Lower lobe of right lung (tissue), 2 donors: ENCODE measurements at regions not wholly inside any gene's neighbourhood (a gene's known extent, or its start where the extent isn't known, plus 50 kb on each side); places are given as distances from the start of the nearest gene placed in this dataset.

Experiments
- ATAC-seq, 2 donors: fragments of 200-7000 bp; cut with Tn5 transposase; one replicate each; pipeline ENCODE4 v1.9.1; 2020 to 2022; ENCODE audit warnings: mild to moderate bottlenecking in 2 of 2, moderate library complexity in 2 of 2
- DNase-seq: peaks from one replicate; pipeline ENCODE4 v3.0.0-alpha.2; 2020
- H3K27ac ChIP-seq: fragments of 200-600 bp; one replicate; pipeline ENCODE4 v1.8.0; 2022
- H3K27me3 ChIP-seq: fragments of 200-600 bp; one replicate; pipeline ENCODE4 v1.8.0; 2022; ENCODE audit warnings: low read depth
- H3K36me3 ChIP-seq: fragments of 200-600 bp; one replicate; pipeline ENCODE4 v1.8.0; 2022; ENCODE audit warnings: mild to moderate bottlenecking
- H3K4me1 ChIP-seq: fragments of 200-600 bp; one replicate; pipeline ENCODE4 v1.8.0; 2022
- H3K4me3 ChIP-seq: fragments of 200-600 bp; one replicate; pipeline ENCODE4 v1.8.0; 2022; ENCODE audit warnings: mild to moderate bottlenecking
- H3K9me3 ChIP-seq: fragments of 200-600 bp; one replicate; pipeline ENCODE4 v1.8.0; 2022
- intact Hi-C: fragments of 100-400 bp; cut with DNase I; formaldehyde crosslinking; loops from one replicate; pipeline ENCODE4 v1.11.0; 2022
- TF ChIP-seq, protein P1 (sequence below): fragments of 200-600 bp; IDR thresholded peaks from one replicate; pipeline ENCODE4 v1.8.0; 2022; ENCODE audit warnings: antibody characterized with exemption, mild to moderate bottlenecking
- donor health status: DM: no; HTN: yes; CAD: no; lungs with severe emphysema.

DNA sequence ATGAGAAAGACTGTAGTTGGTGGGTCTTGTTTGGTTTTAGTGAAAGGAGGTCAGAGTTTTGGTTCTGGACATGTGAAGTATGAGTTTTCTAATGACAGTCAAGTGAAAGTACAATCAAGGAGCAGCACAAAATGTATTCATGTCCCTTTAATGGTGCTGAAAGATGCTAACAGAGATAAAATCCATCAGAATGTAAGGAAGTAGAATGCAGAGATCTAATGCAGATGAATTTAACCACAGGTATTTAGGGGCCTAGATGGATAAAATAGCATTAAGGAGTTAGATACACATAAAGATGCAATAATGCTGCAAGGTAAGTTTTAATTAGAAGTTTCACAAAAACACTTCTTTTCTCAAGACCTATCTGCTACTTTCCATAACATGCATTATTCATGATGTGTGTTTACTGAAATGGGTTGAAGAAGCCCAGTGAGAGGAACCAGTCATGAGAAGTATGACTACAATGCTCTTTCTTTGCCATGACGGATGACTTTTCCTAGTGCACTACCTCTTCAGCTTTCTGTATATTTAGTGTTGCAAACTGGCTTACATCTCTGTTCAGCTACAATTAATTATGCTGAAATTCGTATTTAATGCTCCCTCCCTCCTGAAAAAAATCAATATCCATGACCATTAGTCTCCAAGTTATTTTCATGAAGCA lies 222.9 kb upstream of the HTR2A start:
- no peak for ATAC-seq
- Histone ChIP-seq H3K4me3 (no peak overlapping the region), H3K27ac (no peak overlapping the region), H3K9me3 (no peaks in the 10 kb centered on the region), H3K4me1 (no peaks in the 10 kb centered on the region), H3K36me3 (no peaks in the 10 kb centered on the region), H3K27me3 (no peaks in the 10 kb centered on the region)
- TF ChIP-seq, protein P1, sequence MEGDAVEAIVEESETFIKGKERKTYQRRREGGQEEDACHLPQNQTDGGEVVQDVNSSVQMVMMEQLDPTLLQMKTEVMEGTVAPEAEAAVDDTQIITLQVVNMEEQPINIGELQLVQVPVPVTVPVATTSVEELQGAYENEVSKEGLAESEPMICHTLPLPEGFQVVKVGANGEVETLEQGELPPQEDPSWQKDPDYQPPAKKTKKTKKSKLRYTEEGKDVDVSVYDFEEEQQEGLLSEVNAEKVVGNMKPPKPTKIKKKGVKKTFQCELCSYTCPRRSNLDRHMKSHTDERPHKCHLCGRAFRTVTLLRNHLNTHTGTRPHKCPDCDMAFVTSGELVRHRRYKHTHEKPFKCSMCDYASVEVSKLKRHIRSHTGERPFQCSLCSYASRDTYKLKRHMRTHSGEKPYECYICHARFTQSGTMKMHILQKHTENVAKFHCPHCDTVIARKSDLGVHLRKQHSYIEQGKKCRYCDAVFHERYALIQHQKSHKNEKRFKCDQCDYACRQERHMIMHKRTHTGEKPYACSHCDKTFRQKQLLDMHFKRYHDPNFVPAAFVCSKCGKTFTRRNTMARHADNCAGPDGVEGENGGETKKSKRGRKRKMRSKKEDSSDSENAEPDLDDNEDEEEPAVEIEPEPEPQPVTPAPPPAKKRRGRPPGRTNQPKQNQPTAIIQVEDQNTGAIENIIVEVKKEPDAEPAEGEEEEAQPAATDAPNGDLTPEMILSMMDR: no peak
- intact Hi-C loops: no loop called here
- no peak for DNase-seq

DNA sequence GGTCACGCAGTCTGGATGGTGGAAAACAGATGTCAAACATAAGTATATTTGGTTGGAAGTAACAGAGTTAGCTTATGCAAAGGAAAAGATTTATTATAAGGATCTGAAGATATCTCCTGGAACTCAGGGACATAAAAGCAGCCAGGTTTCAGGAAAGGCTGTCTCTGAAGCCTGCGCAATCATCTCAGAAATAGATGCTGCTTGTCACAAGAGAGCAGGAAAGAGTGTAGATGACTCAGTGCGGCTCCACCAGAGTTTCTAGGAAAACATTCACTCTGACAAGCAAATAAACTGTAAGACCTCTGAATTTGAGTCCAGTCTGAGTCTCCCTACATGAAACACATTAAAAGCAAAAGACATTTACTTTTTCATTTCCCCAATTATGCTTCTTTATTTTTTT lies 220.4 kb upstream of the HTR2A start:
- Histone ChIP-seq H3K27me3 (no peaks in the 10 kb centered on the region), H3K4me1 (no peaks in the 10 kb centered on the region), H3K36me3 (no peaks in the 10 kb centered on the region), H3K27ac (no peak overlapping the region), H3K9me3 (no peaks in the 10 kb centered on the region), H3K4me3 (no peak overlapping the region)
- TF ChIP-seq, protein P1: no peak
- ATAC-seq: no peak
- DNase-seq: no peak
- intact Hi-C loops: no loop called here

DNA sequence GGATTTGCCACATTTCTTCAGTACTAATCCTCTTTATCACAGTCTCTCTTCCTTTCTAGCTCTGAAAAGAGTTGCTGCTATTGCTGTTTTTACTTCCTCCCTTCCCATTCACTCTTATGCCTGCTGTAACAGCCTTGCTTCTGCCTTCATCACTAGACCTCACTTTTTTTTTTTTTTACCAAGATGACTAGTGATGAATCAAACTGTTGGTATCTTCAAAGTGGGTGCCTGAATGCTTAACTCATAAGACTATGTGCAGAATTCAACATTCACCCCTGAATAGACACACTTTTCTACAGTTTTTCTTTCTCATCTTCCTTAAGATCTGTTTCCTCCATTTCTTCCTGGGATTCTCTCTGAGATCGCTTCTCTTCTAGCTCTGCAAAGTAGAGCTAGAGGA lies 217.2 kb upstream of the HTR2A start:
- no peaks in the 10 kb centered on the region for H3K36me3 ChIP-seq
- intact Hi-C loops: no loop called here
- no peaks in the 10 kb centered on the region for H3K9me3 ChIP-seq
- no peaks in the 10 kb centered on the region for H3K4me1 ChIP-seq
- ATAC-seq (no peak), DNase-seq (no peak)
- H3K27ac ChIP-seq: no peak overlapping the region
- TF ChIP-seq, protein P1: no peak
- H3K4me3 ChIP-seq: no peak overlapping the region
- no peaks in the 10 kb centered on the region for H3K27me3 ChIP-seq

DNA sequence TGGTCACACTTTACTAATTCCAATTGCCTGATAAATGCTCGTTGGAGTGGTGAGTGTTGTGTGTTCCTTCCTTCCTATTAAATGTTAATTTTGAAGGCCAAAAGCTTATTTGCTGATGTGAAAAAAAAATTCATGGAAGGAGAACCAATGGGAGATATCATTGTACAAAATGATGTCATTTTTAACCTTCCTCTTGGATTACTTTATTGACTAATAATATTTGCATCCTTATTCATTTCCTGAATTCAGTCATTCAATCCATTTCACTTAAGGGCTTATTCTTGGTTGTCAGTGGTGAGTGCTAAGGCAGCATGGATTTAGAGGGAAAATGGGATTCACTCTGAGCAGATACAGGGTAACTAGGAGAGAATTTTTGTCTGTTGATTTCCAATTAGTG lies 216.0 kb upstream of the HTR2A start:
- H3K27me3 ChIP-seq: no peaks in the 10 kb centered on the region
- intact Hi-C loops: no loop called here
- no peaks in the 10 kb centered on the region for H3K9me3 ChIP-seq
- no peak overlapping the region for H3K27ac ChIP-seq
- H3K4me1 ChIP-seq: no peaks in the 10 kb centered on the region
- ATAC-seq (no peak), DNase-seq (no peak)
- TF ChIP-seq, protein P1: no peak
- H3K36me3 ChIP-seq: no peaks in the 10 kb centered on the region
- H3K4me3 ChIP-seq: no peak overlapping the region

DNA sequence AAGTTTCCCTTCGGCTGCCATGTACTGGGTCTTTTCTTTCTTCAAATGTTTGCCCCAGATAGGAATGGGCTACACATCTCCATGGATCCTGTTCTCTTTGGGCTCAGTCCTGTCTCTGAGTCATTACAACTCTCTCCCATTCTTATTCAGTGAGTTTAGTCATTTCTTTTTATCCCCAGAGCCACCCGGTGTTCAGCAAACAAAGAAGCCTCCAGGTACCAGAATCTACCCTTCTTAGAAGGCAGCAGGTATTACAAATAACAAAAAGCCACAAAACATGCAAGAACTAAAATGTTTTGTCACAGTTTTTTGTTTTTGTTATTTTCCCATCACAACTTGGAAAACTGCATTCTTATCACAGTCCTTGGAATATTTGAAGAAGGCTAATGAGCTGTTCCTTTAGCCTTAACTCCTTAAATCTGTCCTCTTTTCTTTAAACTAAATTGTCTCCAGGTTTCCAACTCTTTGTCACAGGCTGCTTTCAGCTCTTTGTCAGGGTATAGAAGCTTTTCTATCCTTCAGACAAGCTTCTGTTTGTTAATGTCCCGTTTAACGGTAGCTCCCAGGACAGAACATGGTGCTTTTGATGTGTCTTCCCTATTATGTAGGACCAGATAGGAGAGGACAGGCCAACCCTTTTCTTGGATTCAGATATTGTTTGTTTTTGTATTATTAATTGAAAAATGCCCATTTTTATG lies 215.5 kb upstream of the HTR2A start:
- ATAC-seq (no peak), DNase-seq (no peak)
- Histone ChIP-seq H3K36me3 (no peaks in the 10 kb centered on the region), H3K27me3 (no peaks in the 10 kb centered on the region), H3K4me3 (no peak overlapping the region), H3K27ac (no peak overlapping the region), H3K9me3 (no peaks in the 10 kb centered on the region), H3K4me1 (no peaks in the 10 kb centered on the region)
- intact Hi-C loops: no loop called here
- TF ChIP-seq, protein P1: no peak
